NCI-H1436 (cell line): ENCODE measurements at regions not wholly inside any gene's neighbourhood (a gene's known extent, or its start where the extent isn't known, plus 50 kb on each side); places are given as distances from the start of the nearest gene placed in this dataset.
"Not testable (repeated sequence)": the region's sequence is repeated elsewhere in the genome, so short reads cannot be mapped to it uniquely, and the experiment has no call there.

Experiments used
- DNase-seq: peaks from one replicate; lab custom pipeline; 2025; lab: John Stamatoyannopoulos, UW

DNA sequence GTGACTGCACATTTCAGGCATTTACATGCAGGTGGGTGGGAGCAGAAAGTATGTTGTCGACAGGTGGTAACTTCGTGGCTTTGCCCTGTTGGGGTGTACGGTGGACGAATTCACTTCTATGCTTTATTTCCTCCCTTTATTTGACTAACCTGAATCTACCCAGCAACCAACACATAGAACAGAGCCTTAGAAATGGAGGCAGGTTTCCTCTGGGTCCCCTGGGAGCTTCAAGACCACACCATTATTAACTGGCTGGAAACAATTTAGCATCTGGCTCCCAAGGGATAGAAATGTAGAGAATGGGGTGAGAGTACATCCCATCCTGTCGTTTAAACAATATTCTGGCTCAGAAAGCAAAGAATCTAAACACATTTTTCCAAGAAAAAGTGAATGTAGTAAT, 244.4 kb downstream of the DLEU7 start:
- no peak for DNase-seq

DNA sequence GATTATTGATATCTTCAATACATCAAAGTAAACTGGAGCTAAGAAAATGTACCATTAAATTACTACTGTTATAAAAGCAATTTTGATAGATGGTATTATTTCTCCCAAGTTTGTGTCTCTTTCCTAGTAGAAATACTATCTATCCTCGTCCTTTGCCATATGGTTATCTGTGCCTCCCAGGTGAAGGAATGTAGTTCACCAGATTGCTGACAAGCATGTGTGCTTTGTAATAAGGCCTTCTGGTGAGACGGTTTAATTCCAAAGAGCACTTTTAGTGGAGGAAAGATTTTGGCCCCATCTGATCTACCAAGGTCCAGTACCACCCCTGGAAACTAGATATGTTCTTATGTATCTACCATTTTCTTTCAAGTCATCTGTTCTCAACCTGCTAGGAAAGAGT, 243.6 kb downstream of the DLEU7 start:
- DNase-seq, result no peak

DNA sequence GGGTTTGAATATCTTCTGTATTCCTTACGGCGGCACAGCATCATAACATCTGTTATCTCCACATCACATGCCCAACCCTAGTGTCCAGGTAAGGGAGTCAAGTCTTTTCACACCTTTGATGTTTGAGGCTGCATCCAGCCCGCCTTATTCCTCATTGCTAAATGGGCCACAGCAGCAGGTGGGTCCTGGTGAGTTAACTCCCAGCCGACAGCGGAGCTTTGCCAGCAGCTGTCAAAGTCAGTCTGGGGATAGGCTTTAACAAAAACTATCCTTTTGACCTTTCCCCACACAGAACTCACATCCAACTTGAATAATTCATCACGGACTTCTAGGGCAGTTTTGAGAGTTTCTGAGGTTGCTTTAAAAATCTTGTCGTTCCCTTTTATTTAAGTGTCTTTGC, 235.1 kb downstream of the DLEU7 start:
- no peak for DNase-seq

DNA sequence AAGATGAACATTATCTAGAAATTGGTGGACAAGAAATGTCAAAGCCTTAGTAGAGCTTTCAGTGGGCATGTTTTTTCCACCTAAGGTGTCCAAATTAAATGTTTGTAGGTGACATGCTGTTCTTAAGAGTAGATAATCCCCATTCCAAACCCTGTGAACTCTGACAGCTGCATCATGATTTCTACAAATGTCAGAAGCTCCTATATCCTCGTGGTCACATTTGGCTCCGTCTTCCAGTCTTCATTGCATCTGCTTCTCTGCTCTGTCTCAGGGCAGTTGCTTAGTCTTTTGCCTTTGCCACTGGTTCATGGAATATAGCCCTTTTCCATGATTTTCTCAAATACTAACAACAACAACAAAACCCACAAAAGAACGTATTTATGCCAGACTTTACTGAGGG, 234.5 kb downstream of the DLEU7 start:
- no peak for DNase-seq

DNA sequence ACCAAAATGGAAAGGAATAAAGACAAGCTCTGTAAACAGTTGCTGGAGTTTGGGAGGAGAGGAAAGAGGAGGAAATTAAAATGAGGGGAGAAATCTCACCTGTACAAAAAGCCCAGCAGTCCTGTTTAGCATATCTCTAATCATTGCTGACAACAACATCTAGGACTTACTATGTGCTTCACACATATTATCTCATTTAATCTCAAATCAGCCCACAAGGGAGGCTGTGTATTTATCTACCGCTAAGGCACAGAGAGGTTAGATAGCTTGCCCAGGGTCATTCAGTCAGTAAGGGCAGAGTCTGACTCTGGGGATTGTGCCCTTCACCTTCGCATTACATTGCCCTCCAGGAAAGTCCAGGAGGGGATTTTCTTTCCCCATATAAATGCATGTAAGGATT, 233.3 kb downstream of the DLEU7 start:
- DNase-seq, result no peak

DNA sequence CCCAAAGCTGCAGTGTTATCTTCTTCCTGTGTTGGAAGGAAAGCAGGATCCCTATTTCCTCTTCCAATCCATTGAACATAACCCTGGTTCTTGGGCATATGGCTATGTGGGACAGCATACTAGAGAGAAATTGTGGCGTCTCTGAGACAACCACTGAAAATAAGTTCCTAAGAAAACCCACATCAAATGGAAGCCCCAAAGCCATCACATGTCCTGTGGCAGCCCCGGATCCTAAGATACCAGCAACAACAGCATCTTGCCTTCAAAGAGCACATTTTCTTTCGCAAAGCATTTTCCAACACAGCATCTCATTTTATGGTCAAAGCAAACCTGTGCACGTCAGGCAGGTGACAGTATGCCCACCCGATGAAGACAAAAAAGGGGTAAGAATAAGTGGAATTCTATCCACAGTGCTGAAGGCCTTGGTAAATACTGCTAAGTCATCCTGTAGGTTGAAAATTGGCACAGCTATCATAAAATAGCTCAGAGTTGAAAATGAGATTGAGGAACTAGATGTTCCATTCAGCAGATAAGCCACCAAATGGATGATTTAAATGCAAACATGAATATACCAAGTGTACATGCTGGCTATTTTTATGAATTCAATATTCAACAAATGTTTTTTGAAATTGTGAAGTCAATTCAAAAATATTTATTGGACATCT, 232.2 kb downstream of the DLEU7 start:
- no peak for DNase-seq

DNA sequence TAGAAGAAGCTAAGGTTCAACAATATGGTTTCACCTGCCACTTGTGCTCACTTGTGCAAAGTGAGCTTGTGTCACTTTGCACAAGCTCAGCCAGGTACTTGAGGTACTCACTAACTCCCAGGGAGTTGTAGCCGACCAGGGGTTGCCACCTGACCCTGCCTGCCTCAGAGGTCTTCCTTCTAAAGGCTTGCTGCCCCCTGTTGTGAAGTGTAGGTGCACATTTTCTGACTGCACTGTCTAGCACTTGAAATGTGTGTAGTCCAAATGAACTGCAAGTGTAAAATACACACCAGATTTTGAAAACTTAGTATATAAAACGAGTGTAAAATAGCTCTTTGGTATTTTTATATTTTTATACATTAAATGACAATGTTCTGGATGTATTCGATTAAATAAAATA, 230.8 kb downstream of the DLEU7 start:
- DNase-seq, result no peak

DNA sequence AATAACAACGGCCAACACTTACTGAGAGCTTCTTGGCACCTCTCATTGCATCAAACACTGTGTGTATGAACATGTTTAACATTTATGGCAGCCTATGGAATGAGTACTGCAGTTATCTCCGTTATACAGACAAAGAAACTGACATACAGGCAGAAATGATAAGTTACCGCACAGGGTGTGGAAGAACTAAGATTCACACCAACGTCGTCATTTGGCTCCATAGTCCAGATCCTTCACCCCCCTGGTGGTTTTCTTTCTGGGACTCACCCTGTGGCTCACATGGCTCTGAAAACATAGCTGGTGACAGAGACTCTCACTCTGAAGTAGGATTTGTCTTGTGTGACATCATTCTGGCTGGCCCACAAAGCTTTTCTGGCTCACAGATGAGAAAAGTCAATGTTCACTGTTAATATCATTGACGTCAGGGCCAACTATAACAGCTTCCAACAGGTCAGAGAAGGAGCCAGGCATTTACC, 230.1 kb downstream of the DLEU7 start:
- no peak for DNase-seq

DNA sequence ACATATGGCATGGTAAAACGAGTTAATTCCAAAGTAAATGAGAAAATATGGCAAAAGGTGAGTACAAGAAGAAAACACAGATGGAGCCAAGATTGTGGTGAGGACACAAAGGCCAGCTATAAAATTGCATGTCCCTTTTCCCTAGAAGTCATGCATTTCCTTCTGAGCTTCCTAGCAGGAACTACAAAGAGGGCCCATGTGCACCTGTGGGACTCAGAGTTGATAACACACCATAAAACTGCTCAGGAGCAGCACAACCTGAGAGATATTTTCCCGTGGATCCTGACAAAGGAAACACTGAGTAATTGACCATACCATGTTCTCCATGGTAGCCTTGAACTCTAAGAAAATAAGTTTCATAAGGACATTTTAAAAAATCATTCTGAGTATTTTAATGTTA, 228.3 kb downstream of the DLEU7 start:
- DNase-seq, result no peak

DNA sequence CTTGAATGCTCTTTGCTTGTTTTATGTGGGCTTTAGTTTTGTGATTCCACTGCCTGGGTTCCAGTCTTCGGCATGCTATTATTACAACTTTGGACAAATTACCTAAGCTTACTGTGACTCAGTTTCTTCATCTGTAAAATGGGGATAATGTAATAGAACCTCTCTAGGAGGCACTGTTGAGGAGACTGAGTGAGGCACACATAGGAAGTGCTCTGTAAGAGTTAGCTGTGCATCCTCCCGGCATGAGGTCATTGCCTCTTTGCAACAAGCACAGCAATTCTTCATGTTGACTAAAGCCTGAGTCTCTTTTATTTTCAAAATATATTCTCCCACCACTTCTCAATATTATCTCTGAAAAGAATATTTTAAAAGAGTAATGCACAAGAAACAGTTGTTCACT, 227.4 kb downstream of the DLEU7 start:
- DNase-seq, result no peak

DNA sequence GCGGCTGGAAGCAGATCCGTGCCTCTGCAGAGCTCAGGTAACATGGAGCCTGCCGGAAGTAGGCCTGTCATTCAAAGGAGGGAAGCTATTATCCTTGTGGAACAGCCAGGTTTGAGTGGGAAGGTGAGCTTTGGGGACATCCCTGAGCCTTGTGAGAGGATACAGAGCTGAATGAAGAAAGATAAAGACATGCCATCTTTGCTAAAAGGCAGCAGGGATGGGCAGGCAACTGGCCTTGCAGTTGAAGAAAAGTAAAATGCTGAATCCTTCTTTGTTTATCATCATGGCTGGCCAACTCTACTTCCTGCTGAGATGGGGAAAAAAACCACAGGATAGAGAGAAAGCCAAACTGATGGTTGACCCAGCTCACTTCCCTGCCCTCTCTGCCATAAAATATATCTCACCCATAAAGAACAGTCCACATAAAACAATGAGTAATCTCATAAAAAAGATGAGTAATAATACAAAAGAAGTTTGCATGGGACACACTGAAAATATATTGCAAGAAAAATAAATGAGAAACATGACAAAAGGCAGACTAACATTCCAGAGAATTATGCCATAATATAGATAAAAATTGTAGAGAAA, 226.3 kb downstream of the DLEU7 start:
- DNase-seq, result no peak

DNA sequence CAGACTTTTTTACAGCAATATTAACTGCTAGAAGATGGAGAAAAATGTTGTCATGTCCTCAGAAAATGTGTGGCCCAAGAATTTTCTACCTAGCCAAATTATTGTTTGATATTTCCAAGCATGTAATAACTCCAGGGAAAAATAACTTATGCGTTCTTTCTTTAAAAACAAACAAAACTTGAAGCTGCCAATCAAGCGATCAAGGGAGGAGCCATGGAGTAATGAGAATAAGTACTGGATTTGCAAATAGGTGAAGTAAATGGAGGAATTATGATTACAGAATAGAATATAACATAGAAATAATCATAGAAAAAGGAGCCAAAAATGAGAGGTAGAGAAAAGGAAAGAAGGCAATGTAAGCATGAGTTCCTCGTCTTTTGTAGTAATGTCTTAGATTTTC, 225.3 kb downstream of the DLEU7 start:
- DNase-seq, result no peak

DNA sequence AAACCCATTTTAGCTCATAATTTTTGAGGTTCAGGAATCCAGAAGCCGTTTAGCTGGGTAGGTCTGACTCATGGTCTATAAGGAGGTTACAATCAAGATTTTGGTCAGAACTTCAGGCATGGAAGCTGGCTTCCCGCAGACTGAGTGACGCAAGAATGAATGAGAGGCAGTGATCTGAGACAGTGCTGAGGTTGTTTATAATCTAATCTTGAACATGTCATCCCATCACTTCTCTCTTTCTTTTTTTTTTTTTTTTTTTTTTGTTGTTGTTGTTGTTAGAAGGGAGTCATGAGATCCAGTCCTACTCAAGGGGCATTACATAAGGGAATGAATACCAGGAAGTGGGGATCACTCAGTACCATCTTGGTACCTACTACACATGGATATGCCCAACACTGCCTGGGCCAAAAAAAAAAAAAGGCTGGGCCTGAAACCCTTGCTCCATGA, 217.4 kb downstream of the DLEU7 start:
- DNase-seq, result no peak

DNA sequence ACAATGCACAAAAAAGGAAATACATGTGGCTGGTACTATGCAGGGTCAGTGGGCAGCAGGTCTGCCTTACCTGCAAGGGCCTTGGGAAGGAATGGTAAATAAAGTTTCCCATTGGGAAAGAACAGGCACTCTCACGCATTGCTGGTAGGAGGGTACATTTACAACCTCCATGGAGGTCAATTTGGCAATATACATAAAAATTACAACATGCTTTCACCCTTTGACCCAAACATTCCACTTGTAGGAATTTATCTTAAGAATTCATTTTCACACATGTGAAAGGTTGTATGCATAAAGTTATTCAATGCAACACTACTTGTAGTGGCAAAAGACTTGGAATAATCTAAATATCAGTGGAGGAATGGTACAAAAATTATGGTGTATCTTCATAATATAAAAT, 216.4 kb downstream of the DLEU7 start:
- no peak for DNase-seq

DNA sequence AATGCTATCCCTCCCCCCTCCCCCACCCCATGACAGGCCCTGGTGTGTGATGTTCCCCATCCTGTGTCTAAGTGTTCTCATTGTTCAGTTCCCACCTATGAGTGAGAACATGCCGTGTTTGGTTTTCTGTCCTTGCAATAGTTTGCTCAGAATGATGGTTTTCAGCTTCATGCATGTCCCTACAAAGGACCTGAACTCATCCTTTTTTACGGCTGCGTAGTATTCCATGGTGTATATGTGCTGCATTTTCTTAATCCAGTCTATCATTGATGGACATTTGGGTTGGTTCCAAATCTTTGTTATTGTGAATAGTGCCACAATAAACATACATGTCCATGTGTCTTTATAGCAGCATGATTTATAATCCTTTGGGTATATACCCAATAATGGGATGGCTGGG, 215.0 kb downstream of the DLEU7 start:
- not testable (repeated sequence) for DNase-seq

DNA sequence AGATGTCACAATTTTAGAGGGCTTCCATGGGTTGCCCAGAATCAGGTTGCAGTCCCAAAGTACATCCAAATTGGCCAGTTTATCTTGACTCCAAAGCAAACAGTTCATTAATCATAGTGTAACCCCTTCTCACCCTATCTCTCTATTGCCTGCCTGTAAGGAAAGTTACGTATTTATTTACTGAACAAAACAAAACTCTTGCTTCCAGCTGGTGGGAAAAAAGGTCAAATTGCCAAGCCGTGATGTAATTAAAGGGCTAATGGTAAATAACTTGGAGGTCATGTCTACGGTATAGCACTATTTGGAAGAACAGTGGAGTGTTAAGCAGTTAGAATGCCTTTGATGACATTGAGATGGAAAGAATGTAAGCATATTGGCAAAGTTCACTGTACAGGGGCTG, 214.0 kb downstream of the DLEU7 start:
- DNase-seq, result no peak

DNA sequence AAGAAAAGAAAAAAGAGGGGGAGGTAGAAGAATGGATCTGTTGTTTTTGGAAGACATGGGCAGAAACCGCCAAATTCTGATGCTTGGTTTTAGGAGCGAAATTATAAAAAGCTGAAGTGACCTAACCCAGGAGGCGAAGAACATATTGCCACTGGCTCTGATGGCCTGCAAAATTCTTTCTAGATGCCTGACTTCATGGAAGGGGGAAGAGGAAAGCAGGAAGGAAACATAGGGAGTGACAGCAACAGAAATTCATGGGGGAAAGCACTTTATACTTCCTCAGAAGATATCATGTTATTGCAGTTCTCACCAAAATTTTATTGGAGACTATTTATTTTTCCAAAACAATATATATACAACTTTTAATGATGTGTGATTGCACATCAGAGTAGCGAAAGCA, 213.5 kb downstream of the DLEU7 start:
- DNase-seq, result no peak

DNA sequence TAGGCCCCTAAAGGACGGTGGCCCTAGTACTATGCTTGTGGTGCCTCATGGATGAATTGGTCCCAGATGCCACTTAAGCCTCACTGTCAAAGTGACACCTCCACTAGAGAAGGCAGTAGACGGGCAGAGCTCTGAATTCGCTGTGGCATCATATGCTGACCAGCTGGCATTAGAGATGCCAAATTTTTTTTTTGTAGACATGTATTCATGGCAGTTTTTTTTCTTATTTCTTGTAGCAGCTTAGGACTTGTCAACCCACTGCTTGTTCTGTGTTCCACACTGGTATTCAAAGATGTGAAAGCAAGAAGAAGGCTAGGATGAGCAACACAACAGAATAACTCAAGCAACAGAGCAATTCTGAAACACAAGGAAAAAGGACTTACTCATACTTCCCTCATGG, 212.5 kb downstream of the DLEU7 start:
- DNase-seq, result no peak

DNA sequence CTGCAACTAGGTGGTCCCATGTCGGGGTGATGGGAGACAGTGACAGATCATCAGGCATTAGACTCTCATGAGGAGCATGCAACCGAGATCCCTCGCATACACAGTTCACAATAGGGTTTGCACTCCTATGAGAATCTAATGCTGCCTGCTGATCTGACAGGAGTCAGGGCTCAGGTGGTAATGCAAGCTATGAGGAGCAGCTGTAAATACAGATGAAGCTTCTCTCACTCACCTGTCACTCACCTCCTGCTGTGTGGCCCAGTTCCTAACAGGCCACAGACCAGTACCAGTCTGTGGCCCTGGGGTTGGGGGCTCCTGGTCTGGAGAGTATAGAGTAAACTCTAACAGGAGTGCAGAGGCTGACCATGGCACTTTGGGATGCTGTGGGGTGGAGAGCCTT, 209.2 kb downstream of the DLEU7 start:
- no peak for DNase-seq

DNA sequence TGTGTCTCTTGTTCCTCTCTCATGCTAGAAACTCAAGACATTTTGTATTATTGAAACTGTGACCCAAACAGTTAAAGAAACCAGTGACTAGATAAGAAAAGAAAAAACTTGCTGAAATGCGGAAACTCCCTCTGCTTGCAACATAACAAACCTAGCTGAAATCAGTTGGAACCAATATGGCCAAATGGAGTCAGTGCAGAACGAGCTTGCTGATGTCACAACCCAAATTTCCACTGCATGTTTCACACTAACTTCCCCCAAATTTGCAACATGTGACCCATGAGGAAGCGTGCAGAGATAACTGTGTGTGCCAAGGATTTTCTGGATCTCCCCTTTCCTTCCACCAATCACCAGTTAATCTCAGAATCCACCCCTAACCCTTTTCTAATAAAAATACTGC, 208.0 kb downstream of the DLEU7 start:
- DNase-seq, result no peak

DNA sequence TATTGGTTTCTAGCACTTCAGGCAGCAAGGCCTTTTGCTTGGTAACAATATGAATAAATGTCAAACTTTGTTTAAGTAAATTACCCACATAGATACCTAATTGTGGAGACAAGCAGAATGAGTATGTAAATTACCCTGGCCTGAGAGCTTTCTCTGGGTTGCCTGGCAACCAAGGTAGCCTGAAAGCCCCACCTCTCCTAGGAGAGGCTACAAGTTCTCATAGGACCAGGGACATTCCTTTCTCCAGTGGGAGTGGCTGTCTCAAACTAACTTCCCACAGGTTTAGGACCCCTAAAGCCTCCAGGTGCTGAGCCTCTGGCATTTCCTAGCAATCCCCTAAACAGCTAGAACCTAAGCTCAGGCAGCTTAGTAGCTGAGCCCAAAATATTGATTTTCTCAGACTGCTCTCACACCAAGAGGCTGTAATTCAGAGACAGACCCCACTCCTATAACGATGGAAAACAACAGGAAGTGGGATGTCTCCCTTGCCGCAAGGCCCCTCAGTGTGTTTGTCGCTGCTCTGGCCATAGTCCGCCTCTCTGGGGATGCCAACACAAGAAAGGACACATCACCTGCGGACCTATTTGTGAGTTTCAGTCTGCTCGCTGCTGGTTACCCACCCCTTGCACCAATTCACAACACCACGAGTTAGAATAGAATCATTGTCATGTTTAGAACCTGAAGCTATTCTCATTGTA, 207.3 kb downstream of the DLEU7 start:
- peak; percentile 10 for DNase-seq

DNA sequence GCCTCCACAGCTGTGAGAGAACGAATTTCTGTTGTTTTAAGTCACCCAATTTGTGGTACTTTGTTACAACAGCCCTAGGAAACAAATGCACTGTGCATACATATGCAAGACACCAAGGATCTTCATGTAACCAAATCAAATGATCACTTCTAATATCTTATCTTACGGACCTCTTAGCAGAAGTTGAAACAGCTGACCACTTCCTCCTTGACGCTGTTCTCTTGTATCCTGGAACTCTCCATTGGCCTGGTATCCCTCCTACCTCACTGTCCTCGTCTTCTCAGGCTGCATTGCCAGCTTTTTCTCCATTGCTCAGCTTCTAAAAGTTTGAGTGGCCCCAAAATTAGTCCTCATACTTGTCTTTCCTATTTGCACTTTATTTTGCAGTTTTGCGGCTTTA, 200.4 kb downstream of the DLEU7 start:
- DNase-seq, result no peak

DNA sequence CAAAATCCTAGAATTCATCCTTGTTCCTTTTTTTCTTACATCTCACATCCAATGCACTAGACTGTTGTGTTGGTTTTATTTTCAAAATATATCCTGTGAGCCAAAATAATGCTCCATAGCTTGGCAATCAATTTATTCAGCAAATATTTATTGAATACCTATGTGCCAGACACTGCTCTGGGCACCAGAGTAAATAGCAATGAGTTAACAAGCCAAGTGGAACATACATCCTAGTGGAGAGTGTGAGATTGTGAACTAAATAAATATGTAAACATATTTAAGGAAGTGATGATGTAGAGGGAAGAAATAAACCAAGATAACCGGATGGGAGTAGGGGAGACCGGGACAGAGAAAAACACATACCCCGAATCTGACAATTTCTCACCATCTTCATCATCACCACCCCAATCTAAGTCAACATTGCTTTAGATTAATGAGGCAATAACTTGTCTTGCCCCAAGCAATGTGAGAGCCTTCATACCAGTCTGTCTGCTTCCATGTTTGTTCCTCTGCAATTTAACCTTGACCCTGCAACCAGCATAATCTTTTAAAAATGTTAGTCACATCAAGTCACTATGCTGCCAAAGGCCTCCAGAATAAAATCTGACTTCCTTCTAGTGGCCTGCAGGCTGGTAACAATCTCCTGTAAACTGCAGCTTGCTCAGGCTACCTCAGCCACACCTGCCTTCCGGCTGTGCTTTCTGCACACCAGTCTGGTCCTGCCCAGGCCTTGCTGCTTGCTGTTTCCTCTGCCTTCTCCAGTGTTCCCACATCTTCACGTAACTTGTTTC, 199.2 kb downstream of the DLEU7 start:
- no peak for DNase-seq
